ENCODE measurements at regions not wholly inside any gene's neighbourhood (a gene's known extent, or its start where the extent isn't known, plus 50 kb on each side); places are given as distances from the start of the nearest gene placed in this dataset.

DNA sequence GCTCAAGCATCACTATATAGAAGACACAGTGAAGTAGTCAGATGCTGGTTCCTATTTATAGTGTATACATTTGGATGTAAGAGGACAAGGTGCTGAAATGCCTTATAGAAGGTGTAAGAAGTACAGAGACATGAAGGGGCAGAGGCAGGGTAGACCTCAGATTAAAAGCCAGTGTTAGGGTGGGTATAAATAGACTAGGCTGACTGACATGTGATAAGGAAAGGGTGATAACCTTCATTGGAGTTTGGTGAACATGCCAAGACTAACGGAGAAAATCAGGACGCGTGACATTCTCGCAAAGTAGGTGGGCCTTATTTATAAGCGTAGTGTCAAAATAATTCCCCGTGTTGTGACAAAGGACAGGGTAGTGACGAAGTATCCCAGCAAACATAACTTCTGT lies 59.1 kb upstream of the HRH2 start:
- H3K9me3 ChIP-seq (ENCODE audit: control insufficient read depth, insufficient read depth, low read length), result peaks cover 16% of the 10 kb centered on the region
- H3K27ac ChIP-seq (ENCODE audit: insufficient read depth, low read length), result no peak overlapping the region
- H2BK20ac ChIP-seq (ENCODE audit: low read depth, low read length), result no peak overlapping the region
- no peak overlapping the region for H4K5ac ChIP-seq (ENCODE audit: low read depth, low read length)
- no peaks in the 10 kb centered on the region for H3K27me3 ChIP-seq (ENCODE audit: control insufficient read depth, insufficient read depth, low read length)
- no peaks in the 10 kb centered on the region for H3K9me1 ChIP-seq (ENCODE audit: insufficient read depth, low read length)
- BruUV-seq (replicated peaks), result no TSS peak
- H4K20me1 ChIP-seq (ENCODE audit: insufficient read depth, low read length), result no peaks in the 10 kb centered on the region
- CTCF ChIA-PET, result no interaction called here
- TF ChIP-seq RCOR1 (IDR thresholded peaks at IDR 0.05; ENCODE audit: insufficient replicate concordance, low read length) (no peak), MXI1 (IDR thresholded peaks at IDR 0.05; ENCODE audit: borderline replicate concordance, low read depth, low read length) (no peak), CHD1 (IDR thresholded peaks at IDR 0.05; ENCODE audit: low read depth, low read length) (no peak), SMC3 (IDR thresholded peaks at IDR 0.05; ENCODE audit: low read depth, low read length) (no peak), RFX5 (IDR thresholded peaks at IDR 0.05; ENCODE audit: low read depth, low read length) (no peak)
- TF ChIP-seq, protein P1, sequence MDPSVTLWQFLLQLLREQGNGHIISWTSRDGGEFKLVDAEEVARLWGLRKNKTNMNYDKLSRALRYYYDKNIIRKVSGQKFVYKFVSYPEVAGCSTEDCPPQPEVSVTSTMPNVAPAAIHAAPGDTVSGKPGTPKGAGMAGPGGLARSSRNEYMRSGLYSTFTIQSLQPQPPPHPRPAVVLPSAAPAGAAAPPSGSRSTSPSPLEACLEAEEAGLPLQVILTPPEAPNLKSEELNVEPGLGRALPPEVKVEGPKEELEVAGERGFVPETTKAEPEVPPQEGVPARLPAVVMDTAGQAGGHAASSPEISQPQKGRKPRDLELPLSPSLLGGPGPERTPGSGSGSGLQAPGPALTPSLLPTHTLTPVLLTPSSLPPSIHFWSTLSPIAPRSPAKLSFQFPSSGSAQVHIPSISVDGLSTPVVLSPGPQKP (IDR thresholded peaks at IDR 0.05; ENCODE audit: borderline replicate concordance, low read depth, low read length), result no peak
- DNase-seq (no peak), ATAC-seq (ENCODE audit: low read depth) (no peak)
- H3K18ac ChIP-seq (ENCODE audit: low read depth, low read length), result no peak overlapping the region
- H4K8ac ChIP-seq (ENCODE audit: low read depth in 2 of 2, low read length in 2 of 2), result no peak overlapping the region
- H3K4me2 ChIP-seq (ENCODE audit: low read depth, low read length), result no peak overlapping the region
- H2BK15ac ChIP-seq (ENCODE audit: low read depth, low read length), result no peak overlapping the region
- H3K4ac ChIP-seq (ENCODE audit: low read depth, low read length), result no peak overlapping the region
- H3K4me3 ChIP-seq (ENCODE audit: insufficient read depth, low read depth, low read length), result no peak overlapping the region
- H3K14ac ChIP-seq (replicated peaks; ENCODE audit: low read depth, low read length), result no peak overlapping the region
- no peak overlapping the region for H2AFZ ChIP-seq (replicated peaks; ENCODE audit: low read length, poor library complexity)
- no peak overlapping the region for H3K23ac ChIP-seq (ENCODE audit: low read depth, low read length)
- intact Hi-C loops (cut with micrococcal nuclease) (no loop called here), dilution Hi-C loops (cut with HindIII; ENCODE audit: low sequenced_read_pairs, unreplicated experiment) (no loop called here), in situ Hi-C loops (cut with MboI; ENCODE audit: low sequenced_read_pairs) (no loop called here)
- no peaks in the 10 kb centered on the region for H3K79me1 ChIP-seq (ENCODE audit: low read depth in 1 of 2, low read length in 2 of 2)
- no peak overlapping the region for H2BK120ac ChIP-seq (ENCODE audit: low read depth, low read length)
- H2AK5ac ChIP-seq (ENCODE audit: low read depth, low read length), result no peak overlapping the region
- POLR2A ChIA-PET (ENCODE audit: unreplicated experiment), result no interaction called here
- H3K4me1 ChIP-seq (ENCODE audit: control insufficient read depth, insufficient read depth, low read length), result no peaks in the 10 kb centered on the region
- no peak overlapping the region for H2BK5ac ChIP-seq (ENCODE audit: low read depth, low read length, poor library complexity, severe bottlenecking)
- no CpG with 5 or more reads among the region's 7 CpGs for WGBS, 2 experiments (ENCODE audit: extremely low coverage in 2 of 2, insufficient read length in 1 of 2)
- no peak overlapping the region for H4K91ac ChIP-seq (ENCODE audit: insufficient read depth, low read depth, low read length)
- H3K56ac ChIP-seq (ENCODE audit: extremely low read depth, insufficient read depth, low read length), result no peak overlapping the region
- H3K9ac ChIP-seq (ENCODE audit: low read depth, low read length), result no peak overlapping the region
- H3K36me3 ChIP-seq (ENCODE audit: control insufficient read depth, insufficient read depth, low read length), result no peaks in the 10 kb centered on the region
- no peak overlapping the region for H2AK9ac ChIP-seq (replicated peaks; ENCODE audit: low read depth, low read length, poor library complexity)

Measured in IMR-90 (cell line).